DOHH2 (cell line): ENCODE measurements at regions not wholly inside any gene's neighbourhood (a gene's known extent, or its start where the extent isn't known, plus 50 kb on each side); places are given as distances from the start of the nearest gene placed in this dataset.

Source experiments
- CTCF ChIP-seq: fragments of 200-600 bp; sonication (generic); IDR thresholded peaks from one replicate; pipeline ENCODE4 v1.5.1; 2014; ENCODE audit warnings: antibody characterized with exemption, mild to moderate bottlenecking, low read depth, low read length; ENCODE audit not compliant: poor library complexity, severe bottlenecking
- EZH2phosphoT487 ChIP-seq: fragments of 200-600 bp; sonication (generic); IDR thresholded peaks from 2 replicates; pipeline ENCODE4 v1.6.1; 2017; ENCODE audit warnings: borderline replicate concordance, mild to moderate bottlenecking, antibody characterized with exemption, low read length, moderate library complexity, mixed read lengths

GRCh38 chr4:179059396-179059795 lies 1617.2 kb upstream of the AGA start:
- TF ChIP-seq CTCF (no peak), EZH2phosphoT487 (no peak)
